WERI-Rb-1 (cell line): ENCODE measurements at regions not wholly inside any gene's neighbourhood (a gene's known extent, or its start where the extent isn't known, plus 50 kb on each side); places are given as distances from the start of the nearest gene placed in this dataset.

ENCODE experiments used
- DNase-seq: peaks from one replicate; pipeline ENCODE4 v3.0.0-alpha.2; 2020
- H3K27ac ChIP-seq: fragments of 250-450 bp; sonication (Bioruptor Pico); 2 replicates; pipeline ENCODE4 v1.5.1; 2020; ENCODE audit warnings: mild to moderate bottlenecking, moderate library complexity
- H3K27me3 ChIP-seq: fragments of 250-450 bp; sonication (Bioruptor Pico); 2 replicates; pipeline ENCODE4 v1.5.1; 2021; ENCODE audit warnings: mild to moderate bottlenecking, low read depth, moderate library complexity; ENCODE audit not compliant: insufficient read depth, severe bottlenecking
- H3K36me3 ChIP-seq: fragments of 250-450 bp; sonication (Bioruptor Pico); 2 replicates; pipeline ENCODE4 v1.5.1; 2020; ENCODE audit warnings: mild to moderate bottlenecking, moderate library complexity
- H3K4me3 ChIP-seq: 2 replicates; pipeline ENCODE4 v1.5.1; 2011; ENCODE audit warnings: low read depth, mild to moderate bottlenecking, control low read depth, low read length
- H3K9me3 ChIP-seq: fragments of 250-450 bp; sonication (Bioruptor Pico); 2 replicates; pipeline ENCODE4 v1.5.1; 2021; ENCODE audit warnings: mild to moderate bottlenecking, moderate library complexity; ENCODE audit not compliant: severe bottlenecking
- CTCF ChIP-seq: IDR thresholded peaks from 2 replicates; pipeline ENCODE4 v1.5.1; 2011; ENCODE audit warnings: low read depth, mild to moderate bottlenecking, control low read depth, inconsistent platforms, low read length

DNA sequence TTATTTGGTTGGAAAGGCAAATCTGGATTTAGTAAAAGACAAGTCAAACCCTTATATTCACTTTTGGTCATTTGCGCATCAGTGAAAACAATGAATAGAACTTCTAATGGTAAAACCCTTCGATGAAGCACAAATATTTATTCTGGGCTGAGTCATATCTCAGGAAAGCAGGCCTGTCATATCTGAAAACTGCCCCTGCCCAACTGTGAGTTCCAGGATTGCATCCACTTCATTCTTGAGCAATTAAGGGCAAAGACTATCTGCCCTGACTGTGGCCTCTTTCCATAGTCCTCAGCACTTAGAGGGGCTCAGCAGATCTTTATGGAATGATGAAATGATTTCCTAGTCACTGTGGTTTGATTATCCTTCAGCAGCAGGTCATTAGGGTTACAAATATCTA lies 795.2 kb upstream of the ID2 start:
- Histone ChIP-seq H3K27ac (no peak overlapping the region), H3K4me3 (no peak overlapping the region), H3K36me3 (no peaks in the 10 kb centered on the region), H3K9me3 (no peaks in the 10 kb centered on the region), H3K27me3 (no peaks in the 10 kb centered on the region)
- DNase-seq: no peak
- TF ChIP-seq CTCF: no peak

GRCh38 chr2:7887441-7887840 lies 794.4 kb upstream of the ID2 start:
- no peaks in the 10 kb centered on the region for H3K27me3 ChIP-seq
- H3K27ac ChIP-seq: peak overlapping the region; percentile 40
- no peaks in the 10 kb centered on the region for H3K36me3 ChIP-seq
- no peak for TF ChIP-seq CTCF
- DNase-seq: peak; percentile 74
- no peaks in the 10 kb centered on the region for H3K9me3 ChIP-seq
- H3K4me3 ChIP-seq: no peak overlapping the region

GRCh38 chr2:7888876-7889275 lies 793.0 kb upstream of the ID2 start:
- no peak for DNase-seq
- Histone ChIP-seq H3K27me3 (no peaks in the 10 kb centered on the region), H3K9me3 (no peaks in the 10 kb centered on the region), H3K27ac (no peak overlapping the region), H3K4me3 (no peak overlapping the region), H3K36me3 (no peaks in the 10 kb centered on the region)
- no peak for TF ChIP-seq CTCF

DNA sequence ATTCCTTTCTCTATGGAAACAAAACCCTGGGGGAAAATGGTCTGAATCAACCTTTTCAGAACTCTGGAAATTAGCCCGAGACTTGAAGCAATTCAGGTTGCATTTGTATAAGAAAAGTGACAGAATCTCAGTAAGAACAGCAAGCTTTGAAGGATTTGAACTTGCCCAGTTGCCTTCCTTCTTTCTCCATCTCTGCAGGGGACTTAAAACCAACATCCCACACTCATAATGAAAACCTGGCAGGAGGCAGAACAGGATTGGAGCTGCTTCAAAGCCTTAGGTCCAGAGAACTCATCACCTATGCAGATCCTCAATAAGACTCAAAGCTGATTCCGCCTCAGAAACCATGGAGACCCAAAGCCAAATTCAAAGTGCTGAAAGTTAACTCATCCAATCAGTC lies 790.5 kb upstream of the ID2 start:
- H3K9me3 ChIP-seq: no peaks in the 10 kb centered on the region
- H3K36me3 ChIP-seq: no peaks in the 10 kb centered on the region
- H3K4me3 ChIP-seq: no peak overlapping the region
- no peaks in the 10 kb centered on the region for H3K27me3 ChIP-seq
- no peak overlapping the region for H3K27ac ChIP-seq
- no peak for TF ChIP-seq CTCF
- DNase-seq: no peak

- H3K36me3 ChIP-seq: no peaks in the 10 kb centered on the region
- TF ChIP-seq CTCF: no peak
- no peaks in the 10 kb centered on the region for H3K9me3 ChIP-seq
- no peak for DNase-seq
- H3K4me3 ChIP-seq: no peak overlapping the region
- H3K27ac ChIP-seq: no peak overlapping the region
- no peaks in the 10 kb centered on the region for H3K27me3 ChIP-seq
Measured at GRCh38 chr2:7895289-7895688, 786.6 kb upstream of the ID2 start.

GRCh38 chr2:7896940-7897487 lies 784.8 kb upstream of the ID2 start:
- DNase-seq: no peak
- Histone ChIP-seq H3K27ac (no peak overlapping the region), H3K9me3 (no peaks in the 10 kb centered on the region), H3K4me3 (no peak overlapping the region), H3K36me3 (no peaks in the 10 kb centered on the region), H3K27me3 (no peaks in the 10 kb centered on the region)
- no peak for TF ChIP-seq CTCF
